ENCODE measurements at regions not wholly inside any gene's neighbourhood (a gene's known extent, or its start where the extent isn't known, plus 50 kb on each side); places are given as distances from the start of the nearest gene placed in this dataset.

GRCh38 chr9:105861972-105862371, 167.6 kb downstream of the TMEM38B start:
- no peak for TF ChIP-seq EZH2phosphoT487 (IDR thresholded peaks at IDR 0.05; ENCODE audit: low read length)
- no peak for TF ChIP-seq CTCF (IDR thresholded peaks at IDR 0.05; ENCODE audit: low read length)
- no peak for TF ChIP-seq EZH2 (optimal IDR thresholded peaks at IDR 0.05; ENCODE audit: low read depth, low read length)

All from MM.1S (cell line).